HFF-Myc (cell line): ENCODE measurements at regions not wholly inside any gene's neighbourhood (a gene's known extent, or its start where the extent isn't known, plus 50 kb on each side); places are given as distances from the start of the nearest gene placed in this dataset.
A peak's percentile ranks its signal among the peaks of the same experiment; 100 is the strongest.

Source experiments
- DNase-seq: peaks from one replicate; pipeline ENCODE4 v3.0.0-alpha.2; 2011; ENCODE audit warnings: low read depth; ENCODE audit errors: extremely low read depth
- H3K4me3 ChIP-seq: replicated peaks from 2 replicates; pipeline ENCODE4 v1.5.1; 2011; ENCODE audit warnings: low read depth, mild to moderate bottlenecking, control low read depth, low read length
- CTCF ChIP-seq: IDR thresholded peaks from 2 replicates; pipeline ENCODE4 v1.5.1; 2012; ENCODE audit warnings: mild to moderate bottlenecking, low read depth, low read length, control low read depth; ENCODE audit errors: missing control alignments

- no peak overlapping the region for H3K4me3 ChIP-seq
- DNase-seq: no peak
- TF ChIP-seq CTCF: no peak
Observed at GRCh38 chr11:95711162-95711944, 78.2 kb downstream of the FAM76B start.

GRCh38 chr11:95708681-95709080 lies 80.9 kb downstream of the FAM76B start:
- no peak for TF ChIP-seq CTCF
- DNase-seq: no peak
- H3K4me3 ChIP-seq: no peak overlapping the region

GRCh38 chr11:95706974-95707387 lies 82.6 kb downstream of the FAM76B start:
- no peak overlapping the region for H3K4me3 ChIP-seq
- TF ChIP-seq CTCF: no peak
- no peak for DNase-seq

GRCh38 chr11:95705485-95706124 lies 84.0 kb downstream of the FAM76B start:
- DNase-seq: peak; percentile 55
- peak; percentile 92 for TF ChIP-seq CTCF

GRCh38 chr11:95704865-95705264 lies 84.7 kb downstream of the FAM76B start:
- DNase-seq: no peak
- no peak overlapping the region for H3K4me3 ChIP-seq
- TF ChIP-seq CTCF: no peak

More at GRCh38 chr11:95705485-95706124, 84.0 kb downstream of the FAM76B start:
- no peak overlapping the region for H3K4me3 ChIP-seq

- DNase-seq: no peak
- H3K4me3 ChIP-seq: no peak overlapping the region
- no peak for TF ChIP-seq CTCF
Observed at GRCh38 chr11:95703049-95703448, 86.5 kb downstream of the FAM76B start.
